Mesenteric fat pad (tissue), 1 donor: ENCODE measurements at regions not wholly inside any gene's neighbourhood (a gene's known extent, or its start where the extent isn't known, plus 50 kb on each side); places are given as distances from the start of the nearest gene placed in this dataset.
"Not testable (repeated sequence)": the region's sequence is repeated elsewhere in the genome, so short reads cannot be mapped to it uniquely, and the experiment has no call there.

Experiments
- DNase-seq: peaks from one replicate; pipeline ENCODE4 v3.0.0-alpha.2; 2020; ENCODE audit warnings: low spot score
- donor health status: DM: yes; HTN: yes; CAD: no.

- DNase-seq = no peak
Measured at GRCh38 chr20:57097245-57097915, 169.1 kb downstream of the BMP7 start.

DNA sequence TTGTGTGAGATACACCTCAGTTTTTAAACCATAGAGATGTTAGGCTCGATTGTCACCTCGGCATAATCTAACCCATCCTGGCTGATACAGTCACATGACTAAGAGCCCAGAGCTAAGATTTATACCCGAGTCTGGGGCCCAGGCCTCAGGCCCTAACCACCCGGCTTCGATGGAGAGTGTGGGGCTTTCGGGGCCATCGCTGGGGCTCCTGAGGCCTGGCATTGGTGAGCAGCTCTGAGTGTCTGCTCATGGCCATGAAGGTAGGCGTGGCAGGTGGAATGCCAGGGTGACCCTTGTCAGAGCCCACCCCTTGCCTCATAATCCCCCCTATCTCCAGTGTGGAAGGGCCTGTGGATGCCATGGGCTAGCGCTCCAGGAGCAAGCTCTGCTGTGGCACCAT is 164.3 kb downstream of the BMP7 start:
- DNase-seq = no peak

DNA sequence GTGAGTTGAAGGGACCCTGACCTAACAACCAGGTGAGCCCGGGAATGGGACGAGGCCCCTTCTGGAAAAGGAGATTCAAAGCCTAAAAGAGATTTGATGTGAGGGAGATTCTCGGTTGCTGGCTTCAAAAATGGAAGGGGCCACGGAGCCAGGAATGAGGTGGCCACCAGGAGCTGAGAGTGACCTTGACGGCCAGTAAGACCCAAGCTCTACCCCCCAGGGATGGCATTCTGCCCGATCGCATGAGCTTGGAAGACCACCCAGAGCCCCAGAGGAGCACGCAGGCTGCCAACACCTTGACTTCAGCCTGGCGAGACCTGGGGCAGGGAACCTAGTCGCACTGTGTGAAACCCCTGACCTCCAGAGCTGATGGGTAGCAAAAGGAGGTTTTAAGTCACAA is 163.9 kb downstream of the BMP7 start:
- DNase-seq = no peak

- no peak for DNase-seq
Measured at GRCh38 chr20:57103146-57103800, 163.2 kb downstream of the BMP7 start.

DNA sequence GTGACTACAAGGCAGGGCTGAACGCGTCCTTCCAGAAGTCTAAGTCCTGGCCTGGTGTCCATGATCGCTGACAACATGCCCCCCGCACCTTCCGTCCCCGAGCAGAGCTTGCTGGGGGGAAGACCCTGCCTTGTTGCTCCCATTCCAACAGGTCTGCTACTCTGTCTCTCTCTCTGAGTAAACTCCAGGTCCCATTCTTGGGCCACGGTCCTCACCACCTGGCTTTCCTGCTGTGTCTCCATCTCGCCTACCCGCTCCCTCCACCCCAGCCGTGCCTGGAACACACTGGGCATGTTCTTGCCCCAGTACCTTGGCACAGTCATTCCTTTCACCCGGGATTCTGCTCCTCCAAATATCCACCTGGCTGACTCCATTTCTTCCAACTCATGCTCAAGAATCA is 162.3 kb downstream of the BMP7 start:
- no peak for DNase-seq

DNA sequence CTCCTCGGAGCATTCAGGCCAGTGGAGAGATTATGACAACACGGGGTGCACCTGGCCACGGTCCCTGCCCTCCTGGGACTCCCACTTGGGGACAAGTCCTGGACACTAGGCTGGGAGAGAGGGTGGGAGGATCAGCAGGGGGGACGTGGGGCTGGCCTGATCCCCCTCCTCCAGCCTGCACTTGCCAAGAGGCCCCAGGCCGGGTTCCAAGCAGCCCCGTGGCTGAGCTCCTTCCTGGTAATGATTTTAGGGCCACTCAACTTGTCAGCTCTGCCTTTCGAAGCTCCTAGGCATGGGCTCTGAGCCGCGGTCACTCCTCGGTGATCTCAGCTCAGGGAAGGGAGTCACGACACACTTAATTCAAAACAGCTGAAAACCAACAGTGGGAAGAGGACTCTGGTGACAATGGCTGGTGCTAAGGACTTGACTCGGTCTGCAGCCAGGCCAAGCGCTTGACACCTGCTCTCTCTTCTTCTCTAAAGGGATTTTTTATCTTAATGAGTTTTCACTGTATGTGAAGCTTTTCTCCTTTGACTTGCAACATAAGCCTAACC is 161.7 kb downstream of the BMP7 start:
- no peak for DNase-seq

- DNase-seq = no peak
Measured at GRCh38 chr20:57106030-57106682, 160.3 kb downstream of the BMP7 start.

DNA sequence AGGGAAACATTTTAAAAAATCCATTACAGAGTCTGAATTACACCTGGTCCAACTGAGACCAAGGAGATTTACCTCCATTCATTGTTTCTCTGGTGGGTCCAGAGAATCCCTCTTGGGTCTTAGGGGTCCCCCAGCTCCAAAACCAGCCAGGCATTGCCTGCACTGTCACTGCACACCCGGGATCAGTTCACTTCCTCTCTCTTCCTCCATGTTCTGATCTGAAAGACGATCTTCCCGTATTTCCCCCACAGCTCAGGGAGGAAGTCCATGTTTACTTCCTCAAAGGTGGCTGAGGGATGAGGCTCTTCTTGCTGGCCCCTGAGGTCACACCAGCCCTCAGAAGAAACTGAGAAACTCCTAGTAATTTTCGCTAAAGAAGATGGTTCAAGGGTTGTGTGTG is 159.7 kb downstream of the BMP7 start:
- no peak for DNase-seq

- DNase-seq = no peak
Measured at GRCh38 chr20:57107208-57107607, 159.2 kb downstream of the BMP7 start.

GRCh38 chr20:57108218-57108617 is 158.2 kb downstream of the BMP7 start:
- DNase-seq = no peak

DNA sequence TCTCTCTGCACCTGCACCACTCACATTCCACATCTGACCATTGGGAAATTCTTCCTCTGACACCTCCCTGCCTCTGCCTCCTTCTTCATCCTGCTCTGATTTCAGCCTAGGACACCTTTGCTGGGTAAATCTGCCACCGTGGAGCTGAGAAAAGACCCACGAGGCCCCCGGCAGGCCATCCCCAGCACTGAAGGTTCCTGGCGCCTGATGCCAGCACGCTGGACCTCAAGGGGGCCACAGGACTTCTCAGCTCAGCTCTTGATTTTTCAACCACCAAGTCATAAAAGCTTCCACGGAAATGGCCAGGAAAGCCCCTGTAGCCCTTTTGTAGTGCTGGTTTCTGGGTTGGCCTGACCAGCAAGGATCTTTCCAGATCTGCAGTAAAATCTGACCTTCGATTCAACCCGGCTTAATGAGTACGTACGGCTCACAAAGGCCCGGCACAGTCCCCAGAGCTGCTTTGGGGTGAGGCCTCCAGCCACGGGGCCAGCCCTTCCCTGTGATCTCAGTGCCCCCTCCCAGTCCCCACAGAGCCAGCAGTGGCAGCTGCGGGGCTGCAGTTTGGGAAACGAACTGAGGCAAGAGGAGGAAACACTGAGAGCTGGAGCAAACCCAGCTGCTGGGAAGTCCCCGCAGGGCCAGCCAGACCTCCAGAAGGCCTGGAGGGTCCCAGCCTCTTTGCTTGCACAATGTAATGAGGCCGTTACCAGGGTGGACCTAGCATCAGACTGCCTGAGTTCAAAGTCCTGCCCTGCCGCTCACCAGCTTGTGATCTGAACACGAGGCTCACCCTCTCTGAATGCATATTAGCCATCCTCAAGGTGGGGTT is 157.5 kb downstream of the BMP7 start:
- DNase-seq = no peak

GRCh38 chr20:57109571-57109953 is 156.9 kb downstream of the BMP7 start:
- DNase-seq = no peak

DNA sequence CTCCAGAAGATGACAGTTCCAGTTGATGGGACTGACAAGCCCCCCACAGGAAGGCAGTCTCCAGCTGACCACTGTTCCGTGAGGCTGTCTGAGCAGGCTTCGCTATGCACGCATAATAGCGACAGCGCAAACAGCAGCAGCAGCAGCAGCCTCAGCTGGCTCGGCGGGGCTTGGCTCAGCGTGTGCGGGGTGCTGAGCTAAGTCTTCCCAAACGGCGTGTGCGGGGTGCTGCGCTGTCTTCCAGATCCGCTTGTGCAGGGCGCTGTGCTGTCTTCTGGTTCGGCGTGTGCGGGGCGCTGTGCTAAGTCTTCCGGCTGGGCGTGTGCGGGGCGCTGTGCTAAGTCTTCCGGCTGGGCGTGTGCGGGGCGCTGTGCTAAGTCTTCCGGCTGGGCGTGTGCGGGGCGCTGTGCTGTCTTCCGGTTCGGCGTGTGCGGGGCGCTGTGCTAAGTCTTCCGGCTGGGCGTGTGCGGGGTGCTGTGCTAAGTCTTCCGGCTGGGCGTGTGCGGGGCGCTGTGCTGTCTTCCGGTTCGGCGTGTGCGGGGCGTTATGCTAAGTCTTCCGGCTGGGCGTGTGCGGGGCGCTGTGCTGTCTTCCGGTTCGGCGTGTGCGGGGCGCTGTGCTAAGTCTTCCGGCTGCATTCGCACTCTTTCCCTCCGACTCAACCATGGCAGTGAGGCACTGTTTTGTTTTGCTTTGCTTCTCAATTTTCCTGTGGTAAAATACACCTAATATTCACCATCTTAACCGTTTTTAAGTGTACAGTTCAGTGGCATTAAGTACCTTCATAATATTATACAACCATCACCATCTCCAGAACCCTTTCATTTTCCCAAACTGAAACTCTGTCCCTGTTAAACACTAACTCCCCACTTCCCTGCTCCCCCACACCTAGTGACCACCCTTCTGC is 156.1 kb downstream of the BMP7 start:
- not testable (repeated sequence) for DNase-seq

GRCh38 chr20:57111028-57111373 is 155.4 kb downstream of the BMP7 start:
- no peak for DNase-seq

DNA sequence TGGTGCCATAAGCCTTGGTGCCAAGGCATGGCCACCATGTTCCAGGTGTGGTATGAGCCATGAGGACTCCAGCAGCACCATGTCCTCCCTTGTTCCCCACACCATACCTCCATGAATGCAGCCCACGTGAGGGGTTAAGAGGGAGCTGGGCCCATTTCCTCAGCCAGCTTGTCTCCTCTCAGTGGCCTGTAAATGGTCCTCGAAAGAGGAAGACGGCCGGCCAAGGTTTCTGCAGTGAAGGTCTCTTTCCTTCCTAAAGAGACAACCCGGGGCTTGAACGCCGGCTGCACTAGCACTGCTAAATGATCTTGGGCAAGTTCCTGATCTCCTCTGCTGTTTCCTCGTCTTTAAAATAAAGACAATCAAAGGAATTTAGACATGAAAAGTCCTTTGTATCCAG is 154.0 kb downstream of the BMP7 start:
- DNase-seq = no peak

DNA sequence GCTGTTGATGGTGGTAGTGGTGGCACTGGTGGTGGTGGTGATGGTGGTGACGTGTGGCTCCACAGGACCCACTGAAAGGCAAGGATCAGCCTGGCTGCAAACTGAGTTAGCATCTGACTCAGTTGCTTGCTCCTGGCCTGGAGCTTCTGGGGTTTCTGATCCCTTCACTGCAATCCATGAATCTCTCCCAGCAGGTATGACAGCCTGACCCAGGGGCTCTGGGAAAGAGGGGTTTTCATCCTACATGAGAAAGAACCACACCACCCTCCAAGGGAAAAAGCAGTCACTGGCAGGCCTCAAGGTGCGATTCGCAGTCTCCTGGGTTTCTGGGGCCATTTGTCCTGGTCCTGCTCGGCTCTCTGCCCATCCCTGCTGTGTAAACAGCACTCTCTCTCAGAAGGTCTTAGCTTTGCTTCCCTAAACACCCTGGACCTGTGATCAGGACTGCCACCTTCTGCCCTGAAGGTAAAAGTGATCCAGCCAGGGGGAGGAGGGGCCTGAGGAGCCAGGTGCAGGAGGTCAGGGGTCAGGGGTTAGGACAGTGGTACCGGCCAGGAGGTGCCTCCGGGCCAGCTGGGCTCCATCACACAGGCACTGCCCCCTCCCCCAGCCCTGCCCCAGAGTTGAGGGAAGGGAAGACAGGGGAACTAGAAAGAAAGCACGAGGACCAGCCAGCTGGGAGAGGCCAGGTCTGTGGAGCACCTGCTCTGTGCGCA is 152.0 kb downstream of the BMP7 start:
- no peak for DNase-seq

- no peak for DNase-seq
Measured at GRCh38 chr20:57117296-57117695, 149.1 kb downstream of the BMP7 start.

GRCh38 chr20:57118107-57118769 is 148.2 kb downstream of the BMP7 start:
- DNase-seq = no peak
